Left ventricle myocardium inferior (tissue), 1 donor: ENCODE measurements at regions not wholly inside any gene's neighbourhood (a gene's known extent, or its start where the extent isn't known, plus 50 kb on each side); places are given as distances from the start of the nearest gene placed in this dataset.

ENCODE experiments used
- DNase-seq: peaks from one replicate; pipeline ENCODE4 v3.0.0-alpha.2; 2020
- H3K27ac ChIP-seq: fragments of 200-600 bp; replicated peaks from 2 replicates; pipeline ENCODE4 v1.8.0; 2021
- H3K27me3 ChIP-seq: fragments of 200-600 bp; 2 replicates; pipeline ENCODE4 v1.8.0; 2021; ENCODE audit warnings: low read depth
- H3K36me3 ChIP-seq: fragments of 200-600 bp; 2 replicates; pipeline ENCODE4 v1.8.0; 2021
- H3K4me1 ChIP-seq: fragments of 200-600 bp; 2 replicates; pipeline ENCODE4 v1.8.0; 2021
- H3K4me3 ChIP-seq: fragments of 200-600 bp; 2 replicates; pipeline ENCODE4 v1.8.0; 2021; ENCODE audit warnings: mild to moderate bottlenecking, moderate library complexity
- H3K9me3 ChIP-seq: fragments of 200-600 bp; replicated peaks from 2 replicates; pipeline ENCODE4 v1.8.0; 2021
- CTCF ChIP-seq: fragments of 200-600 bp; IDR thresholded peaks from 2 replicates; pipeline ENCODE4 v1.8.0; 2021; ENCODE audit warnings: antibody characterized with exemption, mild to moderate bottlenecking, borderline replicate concordance
- intact Hi-C: fragments of 100-400 bp; cut with micrococcal nuclease; formaldehyde crosslinking; loops from one replicate; pipeline ENCODE4 v1.11.0; 2022
- donor health status: DM: no; HTN: yes; CAD: no; lungs with severe emphysema.

- H3K4me1 ChIP-seq, result no peaks in the 10 kb centered on the region
- H3K36me3 ChIP-seq, result no peaks in the 10 kb centered on the region
- H3K27ac ChIP-seq, result no peak overlapping the region
- DNase-seq, result no peak
- no peaks in the 10 kb centered on the region for H3K27me3 ChIP-seq
- TF ChIP-seq CTCF, result no peak
- no peak overlapping the region for H3K4me3 ChIP-seq
- peaks cover 8% of the 10 kb centered on the region for H3K9me3 ChIP-seq
- intact Hi-C loops, result no loop called here
Observed at GRCh38 chr3:147002721-147003120, 397.6 kb upstream of the PLSCR5 start.

DNA sequence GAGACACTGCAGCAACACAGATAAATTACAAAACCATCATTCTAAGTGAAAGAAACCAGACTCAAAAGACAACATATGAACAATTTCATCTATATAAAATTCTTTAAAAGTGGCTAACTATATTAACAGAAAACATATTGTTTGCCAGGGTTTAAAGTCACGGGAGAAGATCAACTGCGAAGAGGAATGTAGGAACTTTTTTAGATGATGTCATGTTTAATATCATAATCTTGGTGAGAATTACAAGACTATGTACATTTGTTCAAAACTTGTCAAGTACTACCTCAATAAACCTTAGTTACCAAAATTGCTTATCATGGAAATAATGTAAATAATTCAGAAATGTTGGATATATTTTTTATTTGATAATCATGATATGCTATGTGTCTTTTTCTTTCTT is 395.1 kb upstream of the PLSCR5 start:
- TF ChIP-seq CTCF, result no peak
- H3K4me3 ChIP-seq, result no peak overlapping the region
- no peaks in the 10 kb centered on the region for H3K27me3 ChIP-seq
- no peaks in the 10 kb centered on the region for H3K4me1 ChIP-seq
- no peak for DNase-seq
- no peak overlapping the region for H3K27ac ChIP-seq
- intact Hi-C loops, result no loop called here
- H3K36me3 ChIP-seq, result no peaks in the 10 kb centered on the region
- peaks cover 21% of the 10 kb centered on the region for H3K9me3 ChIP-seq

- H3K27ac ChIP-seq, result no peak overlapping the region
- intact Hi-C loops, result no loop called here
Observed at GRCh38 chr3:146991907-146992306, 386.8 kb upstream of the PLSCR5 start.

GRCh38 chr3:146975476-146975875 is 370.3 kb upstream of the PLSCR5 start:
- Histone ChIP-seq H3K27me3 (no peaks in the 10 kb centered on the region), H3K4me1 (no peaks in the 10 kb centered on the region), H3K9me3 (no peaks in the 10 kb centered on the region), H3K27ac (no peak overlapping the region), H3K36me3 (no peaks in the 10 kb centered on the region), H3K4me3 (no peak overlapping the region)
- no peak for TF ChIP-seq CTCF
- no peak for DNase-seq
- intact Hi-C loops, result no loop called here

More at GRCh38 chr3:146991907-146992306, 386.8 kb upstream of the PLSCR5 start:
- Histone ChIP-seq H3K27me3 (no peaks in the 10 kb centered on the region), H3K4me3 (no peak overlapping the region), H3K9me3 (peaks cover 5% of the 10 kb centered on the region), H3K36me3 (no peaks in the 10 kb centered on the region), H3K4me1 (no peaks in the 10 kb centered on the region)
- DNase-seq, result no peak
- no peak for TF ChIP-seq CTCF

DNA sequence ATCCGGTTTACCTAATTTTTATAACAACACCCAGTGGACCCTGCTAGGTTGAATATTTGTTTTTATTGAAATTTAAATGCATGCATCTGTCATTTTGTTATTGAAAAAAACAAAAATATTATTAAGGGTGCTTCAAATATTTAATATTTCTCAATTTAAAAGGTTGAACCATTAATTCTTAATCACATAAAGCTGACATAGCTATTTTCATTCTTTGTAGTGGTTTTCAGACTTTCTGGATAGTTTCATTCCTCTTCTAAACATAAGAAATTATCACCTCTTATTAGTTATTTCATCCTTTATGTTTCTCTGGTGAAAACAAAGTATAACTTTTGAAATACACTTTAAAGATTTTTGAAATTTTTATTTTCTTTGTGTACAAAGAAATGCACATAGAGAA is 369.9 kb upstream of the PLSCR5 start:
- no peak overlapping the region for H3K27ac ChIP-seq
- H3K4me3 ChIP-seq, result no peak overlapping the region
- H3K27me3 ChIP-seq, result no peaks in the 10 kb centered on the region
- no peak for TF ChIP-seq CTCF
- H3K4me1 ChIP-seq, result no peaks in the 10 kb centered on the region
- H3K36me3 ChIP-seq, result no peaks in the 10 kb centered on the region
- intact Hi-C loops, result no loop called here
- H3K9me3 ChIP-seq, result no peaks in the 10 kb centered on the region
- DNase-seq, result no peak

DNA sequence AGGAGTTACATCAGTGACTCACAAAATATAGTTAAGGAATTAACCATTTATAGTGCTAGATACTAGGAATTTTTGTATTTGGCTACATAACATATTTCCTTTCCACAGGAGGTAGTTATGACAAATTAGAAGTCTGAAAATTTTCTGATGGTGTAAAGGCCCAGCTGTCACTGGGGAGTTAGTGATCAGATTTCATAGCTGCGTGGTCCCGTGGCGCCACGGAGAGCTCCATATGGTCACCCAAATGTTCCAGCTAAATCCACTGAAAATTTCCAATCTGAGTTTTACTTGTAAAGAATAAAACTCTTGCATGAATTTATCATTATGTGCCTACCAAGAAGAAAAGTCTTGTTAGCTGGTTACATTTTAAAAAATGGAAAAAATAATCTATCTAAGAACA is 368.9 kb upstream of the PLSCR5 start:
- H3K4me3 ChIP-seq, result no peak overlapping the region
- no peaks in the 10 kb centered on the region for H3K4me1 ChIP-seq
- no peak overlapping the region for H3K27ac ChIP-seq
- H3K36me3 ChIP-seq, result no peaks in the 10 kb centered on the region
- DNase-seq, result no peak
- H3K9me3 ChIP-seq, result no peaks in the 10 kb centered on the region
- no peak for TF ChIP-seq CTCF
- intact Hi-C loops, result no loop called here
- H3K27me3 ChIP-seq, result no peaks in the 10 kb centered on the region
